Osteocyte (in vitro differentiated cells): ENCODE measurements at regions not wholly inside any gene's neighbourhood (a gene's known extent, or its start where the extent isn't known, plus 50 kb on each side); places are given as distances from the start of the nearest gene placed in this dataset.
A peak's percentile ranks its signal among the peaks of the same experiment; 100 is the strongest.

Experiments used
- DNase-seq: peaks from one replicate; pipeline ENCODE4 v3.0.0; 2021; ENCODE audit warnings: mixed read lengths; ENCODE audit not compliant: unreplicated experiment; ENCODE audit errors: extremely low spot score
- H3K27ac Mint-ChIP-seq: one replicate; pipeline ENCODE4 v1.8.0; 2021; ENCODE audit warnings: mild to moderate bottlenecking, mixed read lengths; ENCODE audit not compliant: unreplicated experiment
- H3K27me3 Mint-ChIP-seq: one replicate; pipeline ENCODE4 v1.8.0; 2021; ENCODE audit warnings: mixed read lengths; ENCODE audit not compliant: unreplicated experiment
- H3K36me3 Mint-ChIP-seq: one replicate; pipeline ENCODE4 v1.8.0; 2021; ENCODE audit warnings: mixed read lengths; ENCODE audit not compliant: unreplicated experiment
- H3K4me1 Mint-ChIP-seq: one replicate; pipeline ENCODE4 v1.8.0; 2021; ENCODE audit warnings: mixed read lengths; ENCODE audit not compliant: unreplicated experiment
- H3K4me3 Mint-ChIP-seq: one replicate; pipeline ENCODE4 v1.8.0; 2021; ENCODE audit warnings: mild to moderate bottlenecking, moderate library complexity, mixed read lengths; ENCODE audit not compliant: unreplicated experiment
- H3K9me3 Mint-ChIP-seq: one replicate; pipeline ENCODE4 v1.8.0; 2021; ENCODE audit warnings: mixed read lengths; ENCODE audit not compliant: unreplicated experiment
- TF ChIP-seq, protein P1 (sequence below): fragments of 200-600 bp; sonication (generic); IDR thresholded peaks from 2 replicates; pipeline ENCODE4 v1.5.0; 2021; ENCODE audit warnings: antibody characterized with exemption, mild to moderate bottlenecking, moderate library complexity

DNA sequence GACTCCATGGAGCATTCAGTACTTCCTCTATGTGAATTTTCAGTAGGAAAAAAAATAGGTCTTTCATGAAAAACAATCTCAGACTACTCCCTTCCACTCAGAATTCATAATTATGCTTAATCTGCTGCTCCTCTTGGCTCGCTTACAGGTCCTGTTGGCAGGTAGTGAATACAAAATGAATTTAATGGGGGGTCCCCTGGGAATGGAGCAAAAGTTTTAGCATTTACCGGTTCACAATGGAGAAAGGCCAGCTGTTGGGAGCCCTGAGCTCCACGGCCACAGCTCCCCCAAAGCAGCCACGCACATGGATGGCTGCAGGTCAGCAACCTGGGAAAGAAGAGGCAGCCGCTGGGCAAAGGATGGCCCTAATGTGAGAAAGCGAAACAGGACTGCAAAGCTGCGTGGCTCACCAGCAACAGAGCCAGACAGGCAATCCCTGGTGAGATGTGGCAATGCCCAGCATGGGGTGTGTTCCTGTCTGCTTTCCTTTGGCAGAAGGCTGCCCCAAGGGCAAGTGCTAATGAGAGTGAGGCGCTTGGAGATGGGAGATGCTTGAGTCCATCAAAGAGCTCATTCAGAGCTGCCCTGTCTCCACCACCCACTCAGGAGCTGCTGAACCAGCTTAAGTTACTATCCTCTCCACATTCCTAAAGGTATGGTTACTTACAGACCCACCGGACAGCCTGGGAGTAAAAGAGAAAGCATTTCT, 447.4 kb downstream of the EPHA4 start:
- TF ChIP-seq, protein P1, sequence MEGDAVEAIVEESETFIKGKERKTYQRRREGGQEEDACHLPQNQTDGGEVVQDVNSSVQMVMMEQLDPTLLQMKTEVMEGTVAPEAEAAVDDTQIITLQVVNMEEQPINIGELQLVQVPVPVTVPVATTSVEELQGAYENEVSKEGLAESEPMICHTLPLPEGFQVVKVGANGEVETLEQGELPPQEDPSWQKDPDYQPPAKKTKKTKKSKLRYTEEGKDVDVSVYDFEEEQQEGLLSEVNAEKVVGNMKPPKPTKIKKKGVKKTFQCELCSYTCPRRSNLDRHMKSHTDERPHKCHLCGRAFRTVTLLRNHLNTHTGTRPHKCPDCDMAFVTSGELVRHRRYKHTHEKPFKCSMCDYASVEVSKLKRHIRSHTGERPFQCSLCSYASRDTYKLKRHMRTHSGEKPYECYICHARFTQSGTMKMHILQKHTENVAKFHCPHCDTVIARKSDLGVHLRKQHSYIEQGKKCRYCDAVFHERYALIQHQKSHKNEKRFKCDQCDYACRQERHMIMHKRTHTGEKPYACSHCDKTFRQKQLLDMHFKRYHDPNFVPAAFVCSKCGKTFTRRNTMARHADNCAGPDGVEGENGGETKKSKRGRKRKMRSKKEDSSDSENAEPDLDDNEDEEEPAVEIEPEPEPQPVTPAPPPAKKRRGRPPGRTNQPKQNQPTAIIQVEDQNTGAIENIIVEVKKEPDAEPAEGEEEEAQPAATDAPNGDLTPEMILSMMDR: no peak
- Mint-ChIP-seq H3K4me3 (peak overlapping the region; percentile 39), H3K36me3 (no peaks in the 10 kb centered on the region), H3K27ac (no peak overlapping the region), H3K27me3 (no peaks in the 10 kb centered on the region), H3K4me1 (peaks cover 8% of the 10 kb centered on the region), H3K9me3 (peaks cover 3% of the 10 kb centered on the region)
- no peak for DNase-seq

DNA sequence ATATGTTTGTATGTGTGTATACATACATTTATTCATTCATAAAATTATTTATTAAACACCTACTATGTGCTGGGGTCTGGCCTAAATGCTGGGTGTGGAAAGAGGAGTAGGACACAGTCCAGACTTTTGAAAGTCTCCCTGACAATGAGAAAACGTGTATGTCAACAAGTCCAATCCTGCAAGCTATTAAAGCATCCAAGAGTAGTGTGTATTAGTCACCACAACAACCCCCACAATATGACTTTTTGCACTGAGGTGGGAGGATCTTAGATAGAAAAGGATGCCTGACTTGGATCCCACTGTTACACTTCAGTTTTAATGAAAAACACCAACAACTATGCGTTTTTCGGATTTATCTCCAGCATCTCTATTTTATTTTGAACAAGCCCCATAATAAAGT, 446.4 kb downstream of the EPHA4 start:
- H3K4me1 Mint-ChIP-seq: peaks cover 8% of the 10 kb centered on the region
- peaks cover 3% of the 10 kb centered on the region for H3K9me3 Mint-ChIP-seq
- no peaks in the 10 kb centered on the region for H3K27me3 Mint-ChIP-seq
- DNase-seq: no peak
- H3K36me3 Mint-ChIP-seq: no peaks in the 10 kb centered on the region
- H3K4me3 Mint-ChIP-seq: no peak overlapping the region
- TF ChIP-seq, protein P1: no peak
- H3K27ac Mint-ChIP-seq: no peak overlapping the region

DNA sequence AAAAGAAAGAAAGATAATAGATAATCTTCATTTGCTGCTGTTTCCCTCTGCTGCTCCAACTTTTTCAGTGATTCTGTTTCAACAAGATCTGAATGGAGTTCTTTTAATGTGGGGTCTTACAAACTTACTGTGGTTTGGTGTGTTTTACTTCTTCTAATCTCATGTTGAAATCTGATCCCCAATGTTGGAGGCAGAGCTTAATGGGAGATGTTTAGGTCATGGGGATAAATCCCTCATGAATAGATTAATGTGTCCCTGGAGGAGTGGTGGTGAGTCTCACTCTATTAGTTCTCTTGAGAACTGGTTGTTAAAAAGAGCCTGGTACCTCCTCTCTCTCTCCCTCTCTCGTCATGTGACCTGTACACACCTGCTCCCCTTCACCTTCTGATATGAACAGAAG, 442.4 kb downstream of the EPHA4 start:
- Mint-ChIP-seq H3K27me3 (no peaks in the 10 kb centered on the region), H3K27ac (no peak overlapping the region), H3K4me3 (no peak overlapping the region), H3K36me3 (no peaks in the 10 kb centered on the region), H3K9me3 (peaks cover 3% of the 10 kb centered on the region), H3K4me1 (peaks cover 8% of the 10 kb centered on the region)
- TF ChIP-seq, protein P1: no peak
- no peak for DNase-seq

DNA sequence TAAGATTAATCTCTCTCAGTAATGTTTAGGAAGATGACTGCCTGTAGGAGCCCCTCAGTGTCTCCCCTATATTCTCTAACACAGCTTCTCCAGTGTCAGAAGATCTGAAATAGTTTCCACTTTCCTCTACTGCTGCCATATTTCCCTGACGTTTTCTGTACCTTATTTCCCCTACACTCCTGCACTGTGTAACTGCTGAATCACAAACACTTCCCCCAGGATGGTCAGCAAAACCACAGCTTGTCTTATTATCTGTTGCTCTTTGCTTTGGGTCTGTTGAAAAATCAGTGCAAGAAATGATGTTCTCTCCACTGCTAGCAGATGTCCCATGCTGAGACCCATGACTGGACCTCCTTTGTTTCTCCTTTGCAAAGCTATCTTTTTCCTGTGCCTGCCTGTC, 441.7 kb downstream of the EPHA4 start:
- Mint-ChIP-seq H3K9me3 (peaks cover 3% of the 10 kb centered on the region), H3K36me3 (no peaks in the 10 kb centered on the region), H3K27me3 (no peaks in the 10 kb centered on the region), H3K27ac (no peak overlapping the region), H3K4me1 (peaks cover 3% of the 10 kb centered on the region), H3K4me3 (no peak overlapping the region)
- TF ChIP-seq, protein P1: no peak
- no peak for DNase-seq

DNA sequence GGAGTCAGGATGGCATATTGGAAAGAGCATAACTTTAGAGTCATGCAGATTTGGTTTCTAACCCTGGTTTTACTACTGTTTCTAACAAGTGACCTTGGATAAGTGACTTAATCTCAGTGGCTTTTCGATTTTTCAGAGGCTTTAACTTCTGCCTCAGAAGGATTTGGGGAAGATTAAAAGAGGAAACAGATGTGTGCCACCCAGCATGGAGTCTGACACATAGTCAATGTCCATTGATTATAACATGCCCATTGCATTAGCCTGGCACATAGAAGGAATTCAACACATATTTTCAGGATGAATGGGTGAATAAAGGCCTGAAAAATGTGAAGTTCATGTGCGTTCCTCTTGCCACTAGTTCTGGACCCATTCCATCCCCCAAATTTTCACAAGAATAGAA, 438.2 kb downstream of the EPHA4 start:
- TF ChIP-seq, protein P1: no peak
- Mint-ChIP-seq H3K4me3 (no peak overlapping the region), H3K27me3 (no peaks in the 10 kb centered on the region), H3K27ac (no peak overlapping the region), H3K36me3 (no peaks in the 10 kb centered on the region), H3K4me1 (peaks cover 3% of the 10 kb centered on the region), H3K9me3 (no peaks in the 10 kb centered on the region)
- no peak for DNase-seq
